MM.1S (cell line): ENCODE measurements at regions not wholly inside any gene's neighbourhood (a gene's known extent, or its start where the extent isn't known, plus 50 kb on each side); places are given as distances from the start of the nearest gene placed in this dataset.
"Not testable (repeated sequence)": the region's sequence is repeated elsewhere in the genome, so short reads cannot be mapped to it uniquely, and the experiment has no call there.

Experiments
- DNase-seq: peaks from one replicate; pipeline ENCODE4 v3.0.0-alpha.2; 2015
- H2AFZ ChIP-seq: fragments of 300-600 bp; sonication (generic); 2 replicates; pipeline ENCODE4 v1.6.0; 2016; ENCODE audit warnings: antibody characterized with exemption, low read length
- H3F3A ChIP-seq: fragments of 300-600 bp; sonication (generic); 2 replicates; pipeline ENCODE4 v1.6.1; 2016; ENCODE audit warnings: mild to moderate bottlenecking, antibody characterized with exemption, low read length, moderate library complexity, mixed read lengths; ENCODE audit not compliant: insufficient read depth
- H3K27ac ChIP-seq: fragments of 300-600 bp; sonication (generic); 2 replicates; pipeline ENCODE4 v1.5.1; 2016; ENCODE audit warnings: mild to moderate bottlenecking, low read length
- H3K27me3 ChIP-seq: fragments of 300-600 bp; sonication (generic); replicated peaks from 2 replicates; pipeline ENCODE4 v1.6.0; 2016; ENCODE audit warnings: low read length; ENCODE audit not compliant: insufficient read depth
- H3K36me3 ChIP-seq: fragments of 300-600 bp; sonication (generic); replicated peaks from 2 replicates; pipeline ENCODE4 v1.6.1; 2016; ENCODE audit warnings: mild to moderate bottlenecking, low read length, mixed read lengths; ENCODE audit not compliant: insufficient read depth
- H3K4me1 ChIP-seq: fragments of 300-600 bp; sonication (generic); 2 replicates; pipeline ENCODE4 v1.6.1; 2016; ENCODE audit warnings: low read length, mixed read lengths
- H3K4me2 ChIP-seq: fragments of 300-600 bp; sonication (generic); 2 replicates; pipeline ENCODE4 v1.6.0; 2016; ENCODE audit warnings: low read depth, low read length
- H3K4me3 ChIP-seq: fragments of 300-600 bp; sonication (generic); 2 replicates; pipeline ENCODE4 v1.5.1; 2016; ENCODE audit warnings: low read length, mixed read lengths
- H3K79me2 ChIP-seq: fragments of 300-600 bp; sonication (generic); 2 replicates; pipeline ENCODE4 v1.6.1; 2016; ENCODE audit warnings: mixed run types, low read length, mixed read lengths
- H3K9ac ChIP-seq: fragments of 300-600 bp; sonication (generic); 2 replicates; pipeline ENCODE4 v1.6.1; 2016; ENCODE audit warnings: low read length, mixed read lengths
- H3K9me2 ChIP-seq: fragments of 300-600 bp; sonication (generic); replicated peaks from 2 replicates; pipeline ENCODE4 v1.6.1; 2016; ENCODE audit warnings: mild to moderate bottlenecking, low read length, mixed read lengths; ENCODE audit not compliant: insufficient read depth
- H3K9me3 ChIP-seq: fragments of 300-600 bp; sonication (generic); replicated peaks from 2 replicates; pipeline ENCODE4 v1.6.1; 2016; ENCODE audit warnings: mild to moderate bottlenecking, low read length, mixed read lengths; ENCODE audit not compliant: insufficient read depth
- H4K20me1 ChIP-seq: fragments of 300-600 bp; sonication (generic); 2 replicates; pipeline ENCODE4 v1.6.1; 2016; ENCODE audit warnings: mild to moderate bottlenecking, low read length, moderate library complexity, mixed read lengths; ENCODE audit not compliant: insufficient read depth
- EZH2 ChIP-seq: fragments of 300-600 bp; sonication (generic); optimal IDR thresholded peaks from 2 replicates; pipeline ENCODE3; 2017; ENCODE audit warnings: low read depth, mild to moderate bottlenecking, antibody characterized with exemption, low read length, mixed read lengths
- EZH2phosphoT487 ChIP-seq: fragments of 300-600 bp; sonication (generic); IDR thresholded peaks from 2 replicates; pipeline ENCODE4 v1.6.1; 2018; ENCODE audit warnings: antibody characterized with exemption, low read length
- TF ChIP-seq, protein P1 (sequence below): fragments of 300-600 bp; sonication (generic); IDR thresholded peaks from 2 replicates; pipeline ENCODE4 v1.5.1; 2016; ENCODE audit warnings: antibody characterized with exemption, low read length, mixed read lengths

DNA sequence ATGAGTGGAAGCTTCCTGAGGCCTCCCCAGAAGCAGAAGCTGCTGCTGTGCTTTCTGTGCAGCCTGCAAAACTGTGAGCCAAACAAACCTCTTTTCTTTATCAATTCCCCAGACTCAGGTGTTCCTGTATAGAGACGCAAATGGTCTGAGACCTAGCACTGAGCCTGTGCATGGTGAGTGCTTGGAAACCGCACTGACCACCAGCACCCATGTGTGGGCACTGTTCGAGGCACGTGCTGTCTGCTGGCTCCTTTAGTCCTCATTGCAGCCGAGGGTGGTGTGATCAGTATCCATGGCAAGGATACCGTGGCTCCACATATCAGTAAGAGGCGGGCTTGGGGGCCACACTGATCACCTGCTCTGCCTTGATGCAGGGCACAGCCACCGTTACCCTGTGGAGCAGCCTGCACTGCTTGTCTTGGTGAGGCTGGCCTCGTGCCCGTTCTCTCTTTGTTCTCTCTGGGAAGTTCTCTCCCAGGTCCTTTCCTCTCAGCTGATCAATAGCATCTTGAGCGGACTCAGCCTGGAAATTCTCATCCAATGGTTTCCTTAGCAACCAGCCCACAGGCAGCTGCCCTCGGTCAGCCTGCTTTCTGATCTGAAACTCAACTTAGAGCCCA is 101.0 kb downstream of the PLXNA1 start:
- no peaks in the 10 kb centered on the region for H3K4me1 ChIP-seq
- peaks cover 34% of the 10 kb centered on the region for H3K27me3 ChIP-seq
- no peak overlapping the region for H2AFZ ChIP-seq
- H3K9me3 ChIP-seq = no peaks in the 10 kb centered on the region
- no peak overlapping the region for H3K9ac ChIP-seq
- H3K4me2 ChIP-seq = no peak overlapping the region
- no peaks in the 10 kb centered on the region for H3K9me2 ChIP-seq
- no peaks in the 10 kb centered on the region for H4K20me1 ChIP-seq
- H3K79me2 ChIP-seq = no peaks in the 10 kb centered on the region
- H3K4me3 ChIP-seq = no peak overlapping the region
- TF ChIP-seq, protein P1, sequence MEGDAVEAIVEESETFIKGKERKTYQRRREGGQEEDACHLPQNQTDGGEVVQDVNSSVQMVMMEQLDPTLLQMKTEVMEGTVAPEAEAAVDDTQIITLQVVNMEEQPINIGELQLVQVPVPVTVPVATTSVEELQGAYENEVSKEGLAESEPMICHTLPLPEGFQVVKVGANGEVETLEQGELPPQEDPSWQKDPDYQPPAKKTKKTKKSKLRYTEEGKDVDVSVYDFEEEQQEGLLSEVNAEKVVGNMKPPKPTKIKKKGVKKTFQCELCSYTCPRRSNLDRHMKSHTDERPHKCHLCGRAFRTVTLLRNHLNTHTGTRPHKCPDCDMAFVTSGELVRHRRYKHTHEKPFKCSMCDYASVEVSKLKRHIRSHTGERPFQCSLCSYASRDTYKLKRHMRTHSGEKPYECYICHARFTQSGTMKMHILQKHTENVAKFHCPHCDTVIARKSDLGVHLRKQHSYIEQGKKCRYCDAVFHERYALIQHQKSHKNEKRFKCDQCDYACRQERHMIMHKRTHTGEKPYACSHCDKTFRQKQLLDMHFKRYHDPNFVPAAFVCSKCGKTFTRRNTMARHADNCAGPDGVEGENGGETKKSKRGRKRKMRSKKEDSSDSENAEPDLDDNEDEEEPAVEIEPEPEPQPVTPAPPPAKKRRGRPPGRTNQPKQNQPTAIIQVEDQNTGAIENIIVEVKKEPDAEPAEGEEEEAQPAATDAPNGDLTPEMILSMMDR = no peak
- TF ChIP-seq EZH2phosphoT487 (no peak), EZH2 (no peak)
- no peak overlapping the region for H3K27ac ChIP-seq
- DNase-seq = no peak
- H3F3A ChIP-seq = no peaks in the 10 kb centered on the region
- H3K36me3 ChIP-seq = no peaks in the 10 kb centered on the region

DNA sequence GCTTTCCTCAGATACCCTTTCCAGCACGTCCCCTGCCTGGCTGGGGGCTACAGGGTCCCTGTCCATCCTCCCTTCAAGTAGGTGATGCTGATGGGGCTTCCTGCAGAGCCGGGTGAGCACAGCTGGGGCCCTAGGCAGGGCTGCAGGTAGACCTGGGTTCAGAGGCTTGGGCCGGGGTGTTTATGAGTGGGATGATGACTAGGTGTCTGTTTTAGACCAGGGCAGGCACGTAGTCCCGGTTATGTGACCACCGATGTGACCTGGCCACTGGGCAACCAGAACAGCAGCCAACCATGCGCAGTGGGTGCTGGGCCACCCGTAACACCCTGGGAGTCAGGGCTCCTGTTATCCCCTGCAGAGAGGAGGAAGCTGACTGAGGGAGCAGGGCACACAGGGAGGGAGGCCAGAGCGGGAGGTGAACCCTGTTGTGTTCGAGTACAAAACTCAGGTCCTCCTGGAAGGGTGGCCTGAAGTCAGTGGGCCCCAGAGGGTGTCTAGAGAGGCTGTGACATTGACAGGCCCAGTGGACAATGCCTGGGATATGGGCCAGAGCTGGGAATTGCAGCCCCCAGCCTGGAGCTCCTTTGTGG is 101.6 kb downstream of the PLXNA1 start:
- no peaks in the 10 kb centered on the region for H3K36me3 ChIP-seq
- TF ChIP-seq EZH2phosphoT487 = no peak
- H3K9ac ChIP-seq = no peak overlapping the region
- H3K4me1 ChIP-seq = no peaks in the 10 kb centered on the region
- no peak for DNase-seq
- H3K27ac ChIP-seq = no peak overlapping the region
- H4K20me1 ChIP-seq = no peaks in the 10 kb centered on the region
- H3F3A ChIP-seq = no peaks in the 10 kb centered on the region
- no peaks in the 10 kb centered on the region for H3K9me2 ChIP-seq
- H3K4me2 ChIP-seq = no peak overlapping the region
- no peak overlapping the region for H3K4me3 ChIP-seq
- H2AFZ ChIP-seq = no peak overlapping the region
- H3K27me3 ChIP-seq = peaks cover 28% of the 10 kb centered on the region
- no peaks in the 10 kb centered on the region for H3K9me3 ChIP-seq
- H3K79me2 ChIP-seq = no peaks in the 10 kb centered on the region

DNA sequence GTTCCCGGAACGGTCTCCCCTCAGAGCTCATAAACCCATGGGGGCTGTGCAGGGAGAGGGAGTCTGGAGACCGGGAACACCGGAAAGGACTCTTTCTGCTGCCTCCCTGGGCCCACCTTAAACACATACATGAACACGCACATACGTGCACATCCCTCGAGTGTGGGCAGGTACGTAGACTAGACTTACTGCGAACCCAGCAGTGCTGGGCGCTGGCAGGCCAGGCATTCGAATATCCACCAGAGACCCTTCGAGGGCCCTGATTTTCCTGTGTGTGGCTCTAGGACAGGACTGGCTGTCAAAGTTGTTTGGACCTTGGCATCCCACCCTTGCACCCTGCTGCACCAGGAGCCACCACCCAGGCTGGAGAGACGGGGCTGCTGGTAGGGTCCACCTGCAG is 102.7 kb downstream of the PLXNA1 start:
- no peak overlapping the region for H3K4me2 ChIP-seq
- TF ChIP-seq, protein P1 = no peak
- TF ChIP-seq EZH2phosphoT487 (no peak), EZH2 (no peak)
- no peak overlapping the region for H3K27ac ChIP-seq
- DNase-seq = no peak
- no peaks in the 10 kb centered on the region for H3K9me3 ChIP-seq
- H2AFZ ChIP-seq = no peak overlapping the region
- H3K4me3 ChIP-seq = no peak overlapping the region
- no peaks in the 10 kb centered on the region for H3K79me2 ChIP-seq
- H3K27me3 ChIP-seq = peaks cover 18% of the 10 kb centered on the region
- H3K9me2 ChIP-seq = no peaks in the 10 kb centered on the region
- H4K20me1 ChIP-seq = no peaks in the 10 kb centered on the region
- H3K9ac ChIP-seq = no peak overlapping the region
- no peaks in the 10 kb centered on the region for H3K4me1 ChIP-seq
- no peaks in the 10 kb centered on the region for H3F3A ChIP-seq
- no peaks in the 10 kb centered on the region for H3K36me3 ChIP-seq

DNA sequence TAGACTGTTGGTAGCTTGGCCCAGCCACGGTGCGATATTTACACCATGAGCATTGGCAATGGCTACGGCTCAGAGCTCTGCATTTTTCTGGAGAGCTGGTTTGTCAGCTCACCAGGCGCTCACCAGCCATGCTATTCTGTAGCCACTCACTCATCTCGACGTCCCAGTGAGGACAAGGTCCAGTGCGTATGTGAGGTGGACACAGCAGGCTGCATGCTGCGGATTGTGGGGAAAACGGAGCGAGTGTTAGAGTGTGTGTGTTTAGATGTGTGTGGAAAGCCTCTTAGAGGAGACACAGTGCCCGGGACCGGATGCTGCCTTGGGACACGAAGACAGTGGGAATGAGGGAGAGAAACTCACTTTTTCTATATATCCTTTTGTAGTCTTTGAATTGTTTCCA is 103.7 kb downstream of the PLXNA1 start:
- H3K27ac ChIP-seq, H3K9me3 ChIP-seq, H4K20me1 ChIP-seq, H3K4me2 ChIP-seq, DNase-seq, H3K27me3 ChIP-seq, H3K4me1 ChIP-seq, H3K9me2 ChIP-seq, H2AFZ ChIP-seq, H3F3A ChIP-seq, H3K9ac ChIP-seq, H3K79me2 ChIP-seq, H3K36me3 ChIP-seq, H3K4me3 ChIP-seq: not testable (repeated sequence)
